Keratinocyte (primary cell): ENCODE measurements at regions not wholly inside any gene's neighbourhood (a gene's known extent, or its start where the extent isn't known, plus 50 kb on each side); places are given as distances from the start of the nearest gene placed in this dataset.

Source experiments
- DNase-seq: peaks from one replicate; pipeline ENCODE4 v3.0.0-alpha.2; 2011; ENCODE audit warnings: low read depth, missing footprints, low spot score
- FAIRE-seq: peaks from 2 replicates; lab custom pipeline; 2011; peaks lifted over from hg19 to GRCh38; lab: Jason Lieb, UNC
- H2AFZ ChIP-seq: 2 replicates; pipeline ENCODE4 v1.6.0; 2012; ENCODE audit warnings: low read length, control low read depth, inconsistent platforms; ENCODE audit not compliant: control insufficient read depth
- H3K27ac ChIP-seq: 2 replicates; pipeline ENCODE4 v1.5.1; 2011; ENCODE audit warnings: low read length; ENCODE audit not compliant: control insufficient read depth, insufficient read depth
- H3K27me3 ChIP-seq: 3 replicates; pipeline ENCODE4 v1.6.0; 2011; ENCODE audit warnings: low read length; ENCODE audit not compliant: control insufficient read depth, insufficient read depth; ENCODE audit errors: extremely low read depth
- H3K36me3 ChIP-seq, 2 experiments: 2 replicates in 1 of 2; 3 replicates in 1 of 2; pipeline ENCODE4 v1.5.1; 2011; ENCODE audit warnings: low read length in 2 of 2, mild to moderate bottlenecking in 1 of 2; ENCODE audit not compliant: control insufficient read depth in 2 of 2, insufficient read depth in 2 of 2; ENCODE audit errors: extremely low read depth in 1 of 2
- H3K4me1 ChIP-seq: 3 replicates; pipeline ENCODE4 v1.5.1; 2011; ENCODE audit warnings: low read length; ENCODE audit not compliant: control insufficient read depth, insufficient read depth; ENCODE audit errors: extremely low read depth
- H3K4me2 ChIP-seq: 3 replicates; pipeline ENCODE4 v1.6.0; 2011; ENCODE audit warnings: low read depth, low read length; ENCODE audit not compliant: control insufficient read depth, insufficient read depth; ENCODE audit errors: extremely low read depth
- H3K4me3 ChIP-seq, 3 experiments: fragments of 200-600 bp in 1 of 3; sonication (generic) in 1 of 3; 2 replicates in 2 of 3; 3 replicates in 1 of 3; pipeline ENCODE4 v1.5.1; 2011 to 2016; ENCODE audit warnings: low read length in 3 of 3, mild to moderate bottlenecking in 3 of 3, control low read depth in 2 of 3, inconsistent platforms in 1 of 3, low read depth in 1 of 3, mixed read lengths in 1 of 3, mixed run types in 1 of 3, moderate library complexity in 1 of 3; ENCODE audit not compliant: control insufficient read depth in 2 of 3, insufficient read depth in 2 of 3; ENCODE audit errors: extremely low read depth in 1 of 3
- H3K79me2 ChIP-seq: 2 replicates; pipeline ENCODE4 v1.6.0; 2012; ENCODE audit warnings: low read length; ENCODE audit not compliant: control insufficient read depth, insufficient read depth
- H3K9ac ChIP-seq: 3 replicates; pipeline ENCODE4 v1.6.0; 2011; ENCODE audit warnings: low read length; ENCODE audit not compliant: control insufficient read depth, insufficient read depth; ENCODE audit errors: extremely low read depth
- H3K9me1 ChIP-seq: 3 replicates; pipeline ENCODE4 v1.6.0; 2011; ENCODE audit warnings: low read length; ENCODE audit not compliant: control insufficient read depth, insufficient read depth; ENCODE audit errors: extremely low read depth
- H3K9me3 ChIP-seq: 2 replicates; pipeline ENCODE4 v1.5.1; 2012; ENCODE audit warnings: low read depth, low read length; ENCODE audit not compliant: control insufficient read depth
- H4K20me1 ChIP-seq: 3 replicates; pipeline ENCODE4 v1.6.0; 2011; ENCODE audit warnings: low read length; ENCODE audit not compliant: control insufficient read depth, insufficient read depth; ENCODE audit errors: extremely low read depth
- EZH2 ChIP-seq: IDR thresholded peaks from one replicate; pipeline ENCODE4 v1.6.1; 2012; ENCODE audit warnings: inconsistent platforms, mild to moderate bottlenecking, low read length, moderate library complexity
- dilution Hi-C: fragments of 300-500 bp; cut with MboI; formaldehyde crosslinking; loops from one replicate; pipeline ENCODE4 v1.7.0; 2020; ENCODE audit warnings: low sequenced_read_pairs; ENCODE audit not compliant: extremely low pct_ligation_motif_present
- TF ChIP-seq, protein P1 (sequence below), 3 experiments: IDR thresholded peaks in 1 of 3; conservative IDR thresholded peaks in 1 of 3; optimal IDR thresholded peaks in 1 of 3; 2 replicates in 2 of 3; 3 replicates in 1 of 3; pipeline versions ENCODE3 to v1.5.1; 2011; ENCODE audit warnings: low read length in 3 of 3, mild to moderate bottlenecking in 3 of 3, moderate library complexity in 2 of 3, control low read depth in 1 of 3, inconsistent platforms in 1 of 3; ENCODE audit not compliant: insufficient read depth in 2 of 3; ENCODE audit errors: extremely low read depth in 1 of 3

DNA sequence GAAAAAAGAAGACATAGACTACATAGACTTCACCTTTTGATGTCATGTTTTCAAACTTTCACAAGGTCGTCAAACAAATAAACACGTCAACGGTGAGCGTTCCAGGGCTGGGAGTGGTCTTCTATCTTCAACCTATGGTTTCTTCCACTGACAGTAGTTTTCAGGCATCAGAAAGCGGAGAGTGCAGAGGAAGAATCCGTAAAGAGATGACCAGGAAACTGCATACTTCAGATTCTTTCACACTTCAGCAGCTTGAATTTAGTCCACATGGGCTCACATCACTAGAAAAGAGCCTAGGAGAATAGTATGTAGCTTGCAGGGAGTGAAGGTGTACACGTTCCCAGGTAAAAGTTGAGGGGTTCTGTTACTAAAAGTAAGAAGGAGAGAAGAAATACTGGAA is 58.5 kb downstream of the NPY1R start:
- Histone ChIP-seq H3K9me1 (no peaks in the 10 kb centered on the region), H3K9me3 (no peaks in the 10 kb centered on the region), H2AFZ (no peak overlapping the region), H3K36me3 (no peaks in the 10 kb centered on the region), H4K20me1 (no peaks in the 10 kb centered on the region), H3K27me3 (no peaks in the 10 kb centered on the region), H3K4me1 (no peaks in the 10 kb centered on the region), H3K4me3 (no peak overlapping the region), H3K27ac (no peak overlapping the region), H3K4me2 (no peak overlapping the region), H3K79me2 (no peaks in the 10 kb centered on the region), H3K9ac (no peak overlapping the region)
- no peak for DNase-seq
- no peak for FAIRE-seq
- dilution Hi-C loops, result no loop called here
- TF ChIP-seq, protein P1, sequence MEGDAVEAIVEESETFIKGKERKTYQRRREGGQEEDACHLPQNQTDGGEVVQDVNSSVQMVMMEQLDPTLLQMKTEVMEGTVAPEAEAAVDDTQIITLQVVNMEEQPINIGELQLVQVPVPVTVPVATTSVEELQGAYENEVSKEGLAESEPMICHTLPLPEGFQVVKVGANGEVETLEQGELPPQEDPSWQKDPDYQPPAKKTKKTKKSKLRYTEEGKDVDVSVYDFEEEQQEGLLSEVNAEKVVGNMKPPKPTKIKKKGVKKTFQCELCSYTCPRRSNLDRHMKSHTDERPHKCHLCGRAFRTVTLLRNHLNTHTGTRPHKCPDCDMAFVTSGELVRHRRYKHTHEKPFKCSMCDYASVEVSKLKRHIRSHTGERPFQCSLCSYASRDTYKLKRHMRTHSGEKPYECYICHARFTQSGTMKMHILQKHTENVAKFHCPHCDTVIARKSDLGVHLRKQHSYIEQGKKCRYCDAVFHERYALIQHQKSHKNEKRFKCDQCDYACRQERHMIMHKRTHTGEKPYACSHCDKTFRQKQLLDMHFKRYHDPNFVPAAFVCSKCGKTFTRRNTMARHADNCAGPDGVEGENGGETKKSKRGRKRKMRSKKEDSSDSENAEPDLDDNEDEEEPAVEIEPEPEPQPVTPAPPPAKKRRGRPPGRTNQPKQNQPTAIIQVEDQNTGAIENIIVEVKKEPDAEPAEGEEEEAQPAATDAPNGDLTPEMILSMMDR (optimal IDR thresholded peaks at IDR 0.05 in 1 of 3, IDR thresholded peaks at IDR 0.05 in 1 of 3, conservative IDR thresholded peaks at IDR 0.05 in 1 of 3; ENCODE audit: extremely low read depth in 1 of 3, insufficient read depth in 2 of 3, low read length in 3 of 3), result no peak
- no peak for TF ChIP-seq EZH2

DNA sequence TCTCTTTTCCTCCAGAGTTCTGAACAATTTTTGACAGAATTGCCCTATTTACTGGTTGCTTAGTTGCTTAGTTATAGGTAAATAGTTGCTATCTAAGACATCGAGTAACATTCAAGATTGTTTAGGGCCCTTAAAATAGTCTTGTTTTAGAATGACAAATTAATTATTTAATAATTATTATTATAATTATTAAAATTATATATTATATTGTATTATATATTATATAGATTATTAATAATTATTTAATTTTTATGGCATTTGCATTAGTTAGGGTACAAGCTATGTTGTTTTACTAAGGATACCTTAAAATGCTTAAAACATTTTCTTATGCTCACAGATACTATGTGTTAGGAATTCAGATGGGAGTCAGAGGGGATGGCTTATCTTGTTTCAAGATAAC is 59.2 kb downstream of the NPY1R start:
- no peak overlapping the region for H3K27ac ChIP-seq
- FAIRE-seq, result no peak
- dilution Hi-C loops, result no loop called here

More for the DNA sequence above, 59.2 kb downstream of the NPY1R start:
- Histone ChIP-seq H2AFZ (no peak overlapping the region), H4K20me1 (no peaks in the 10 kb centered on the region), H3K79me2 (no peaks in the 10 kb centered on the region), H3K9me1 (no peaks in the 10 kb centered on the region), H3K9ac (no peak overlapping the region), H3K27me3 (no peaks in the 10 kb centered on the region), H3K4me3 (no peak overlapping the region), H3K4me2 (no peak overlapping the region), H3K4me1 (no peaks in the 10 kb centered on the region), H3K9me3 (no peaks in the 10 kb centered on the region), H3K36me3 (no peaks in the 10 kb centered on the region)
- DNase-seq, result no peak
- TF ChIP-seq, protein P1 (optimal IDR thresholded peaks at IDR 0.05 in 1 of 3, IDR thresholded peaks at IDR 0.05 in 1 of 3, conservative IDR thresholded peaks at IDR 0.05 in 1 of 3; ENCODE audit: extremely low read depth in 1 of 3, insufficient read depth in 2 of 3, low read length in 3 of 3), result no peak
- no peak for TF ChIP-seq EZH2
